GM23338 (cell line): ENCODE measurements at regions not wholly inside any gene's neighbourhood (a gene's known extent, or its start where the extent isn't known, plus 50 kb on each side); places are given as distances from the start of the nearest gene placed in this dataset.

Source experiments
- ATAC-seq: fragments of 200-7000 bp; cut with Tn5 transposase; 3 replicates; pipeline ENCODE4 v1.9.1; 2020
- DNase-seq: peaks from one replicate; pipeline ENCODE4 v3.0.0-alpha.2; 2015; ENCODE audit warnings: low spot score
- H2AFZ ChIP-seq: fragments of 200-600 bp; sonication (generic); 2 replicates; pipeline ENCODE4 v1.8.0; 2016; ENCODE audit warnings: antibody characterized with exemption, mild to moderate bottlenecking, moderate library complexity
- H3F3A ChIP-seq: fragments of 200-600 bp; sonication (generic); replicated peaks from 2 replicates; pipeline ENCODE4 v1.8.0; 2017; ENCODE audit warnings: antibody characterized with exemption, mixed run types, low read depth
- H3K27ac ChIP-seq: fragments of 200-600 bp; sonication (generic); 2 replicates; pipeline ENCODE4 v1.6.1; 2016; ENCODE audit warnings: low read depth
- H3K27me3 ChIP-seq: fragments of 200-600 bp; sonication (generic); 2 replicates; pipeline ENCODE4 v1.8.0; 2016; ENCODE audit warnings: mild to moderate bottlenecking, mixed run types, moderate library complexity; ENCODE audit not compliant: insufficient read depth
- H3K36me3 ChIP-seq: fragments of 200-600 bp; sonication (generic); 2 replicates; pipeline ENCODE4 v1.8.0; 2016; ENCODE audit warnings: mild to moderate bottlenecking; ENCODE audit not compliant: insufficient read depth
- H3K4me1 ChIP-seq: fragments of 200-600 bp; sonication (generic); 2 replicates; pipeline ENCODE4 v1.8.0; 2016; ENCODE audit warnings: mild to moderate bottlenecking, moderate library complexity; ENCODE audit not compliant: insufficient read depth
- H3K4me2 ChIP-seq: fragments of 200-600 bp; sonication (generic); 2 replicates; pipeline ENCODE4 v1.7.1; 2017; ENCODE audit warnings: mixed run types
- H3K4me3 ChIP-seq: fragments of 200-600 bp; sonication (generic); 2 replicates; pipeline ENCODE4 v1.6.1; 2016; ENCODE audit warnings: mixed run types
- H3K79me2 ChIP-seq: fragments of 200-600 bp; sonication (generic); replicated peaks from 2 replicates; pipeline ENCODE4 v1.8.0; 2017; ENCODE audit warnings: mild to moderate bottlenecking; ENCODE audit not compliant: insufficient read depth
- H3K9me2 ChIP-seq: fragments of 200-600 bp; sonication (generic); 2 replicates; pipeline ENCODE4 v1.8.0; 2017; ENCODE audit not compliant: insufficient read depth
- H4K20me1 ChIP-seq: fragments of 200-600 bp; sonication (generic); replicated peaks from 2 replicates; pipeline ENCODE4 v1.8.0; 2017; ENCODE audit warnings: mild to moderate bottlenecking; ENCODE audit not compliant: insufficient read depth
- H3K27ac Mint-ChIP-seq: 2 replicates; pipeline ENCODE4 v1.8.0; 2020; ENCODE audit warnings: inconsistent platforms, mild to moderate bottlenecking, moderate library complexity, mixed read lengths
- H3K27me3 Mint-ChIP-seq: 3 replicates; pipeline ENCODE4 v1.8.0; 2022; ENCODE audit warnings: low read depth, mild to moderate bottlenecking, moderate library complexity, mixed read lengths, inconsistent platforms; ENCODE audit not compliant: insufficient read depth, poor library complexity
- H3K36me3 Mint-ChIP-seq: 3 replicates; pipeline ENCODE4 v1.8.0; 2021; ENCODE audit warnings: low read depth, mild to moderate bottlenecking, inconsistent platforms, moderate library complexity, mixed read lengths
- H3K4me1 Mint-ChIP-seq: 3 replicates; pipeline ENCODE4 v1.8.0; 2020; ENCODE audit warnings: mild to moderate bottlenecking, inconsistent platforms, mixed read lengths
- H3K4me3 Mint-ChIP-seq: 3 replicates; pipeline ENCODE4 v1.8.0; 2021; ENCODE audit warnings: moderate library complexity, mild to moderate bottlenecking, inconsistent platforms, mixed read lengths
- H3K9me3 Mint-ChIP-seq: 3 replicates; pipeline ENCODE4 v1.8.0; 2020; ENCODE audit warnings: moderate library complexity, mild to moderate bottlenecking, inconsistent platforms, mixed read lengths
- CREB1 ChIP-seq: fragments of 250-450 bp; sonication (Bioruptor Pico); IDR thresholded peaks from 2 replicates; pipeline ENCODE4 v1.5.0; 2020; ENCODE audit warnings: low read depth, mild to moderate bottlenecking, moderate library complexity
- CTCF ChIP-seq, 2 experiments: fragments of 200-600 bp in 1 of 2; sonication (generic) in 1 of 2; conservative IDR thresholded peaks; 2 replicates each; pipeline versions ENCODE4 v1.5.1 to v1.6.1; 2016 to 2017; ENCODE audit warnings: antibody characterized with exemption in 2 of 2, low read depth in 2 of 2, mild to moderate bottlenecking in 2 of 2, moderate library complexity in 1 of 2
- ETS1 ChIP-seq: IDR thresholded peaks from 2 replicates; pipeline ENCODE4 v1.6.1; 2016; ENCODE audit warnings: antibody characterized with exemption
- EZH2 ChIP-seq: fragments of 200-600 bp; sonication (generic); IDR thresholded peaks from one replicate; pipeline ENCODE4 v1.8.0; 2017; ENCODE audit warnings: antibody characterized with exemption, mild to moderate bottlenecking, low read depth; ENCODE audit not compliant: unreplicated experiment
- EZH2phosphoT487 ChIP-seq: fragments of 200-600 bp; sonication (generic); IDR thresholded peaks from one replicate; pipeline ENCODE4 v1.8.1; 2018; ENCODE audit warnings: antibody characterized with exemption; ENCODE audit not compliant: unreplicated experiment
- JUNB ChIP-seq: IDR thresholded peaks from one replicate; pipeline ENCODE4 v1.6.1; 2016; ENCODE audit warnings: antibody characterized with exemption; ENCODE audit not compliant: unreplicated experiment
- NANOG ChIP-seq: IDR thresholded peaks from 2 replicates; pipeline ENCODE4 v1.6.1; 2016; ENCODE audit warnings: antibody characterized with exemption, borderline replicate concordance
- POLR2AphosphoS5 ChIP-seq: IDR thresholded peaks from 2 replicates; pipeline ENCODE4 v1.6.1; 2016; ENCODE audit warnings: antibody characterized with exemption, low read depth
- REST ChIP-seq: IDR thresholded peaks from one replicate; pipeline ENCODE4 v1.6.1; 2018; ENCODE audit warnings: antibody characterized with exemption; ENCODE audit not compliant: unreplicated experiment
- STAT1 ChIP-seq: IDR thresholded peaks from one replicate; pipeline ENCODE4 v1.6.1; 2016; ENCODE audit warnings: antibody characterized with exemption; ENCODE audit not compliant: unreplicated experiment
- ZNF114 ChIP-seq: fragments of 250-450 bp; sonication (Bioruptor Pico); IDR thresholded peaks from 2 replicates; pipeline ENCODE4 v1.5.0; 2020; ENCODE audit warnings: mild to moderate bottlenecking, moderate library complexity
- ZNF331 ChIP-seq: fragments of 250-450 bp; sonication (Bioruptor Pico); IDR thresholded peaks from 2 replicates; pipeline ENCODE4 v1.5.0; 2020; ENCODE audit warnings: low read depth, mild to moderate bottlenecking, moderate library complexity
- ZNF462 ChIP-seq: fragments of 250-450 bp; sonication (Bioruptor Pico); IDR thresholded peaks from 2 replicates; pipeline ENCODE4 v1.5.0; 2020; ENCODE audit warnings: mild to moderate bottlenecking, moderate library complexity

- H3K36me3 Mint-ChIP-seq = no peaks in the 10 kb centered on the region
- no peak overlapping the region for H2AFZ ChIP-seq
Measured at GRCh38 chr12:16828891-16829290, 222.9 kb upstream of the LMO3 start.

More at GRCh38 chr12:16828891-16829290, 222.9 kb upstream of the LMO3 start:
- no peaks in the 10 kb centered on the region for H3K79me2 ChIP-seq
- H3K4me1 ChIP-seq = peaks cover 26% of the 10 kb centered on the region
- TF ChIP-seq ZNF114 (no peak), EZH2 (no peak), NANOG (no peak), JUNB (no peak), ZNF462 (CRISPR knock-in tag) (no peak), POLR2AphosphoS5 (no peak), STAT1 (no peak), ETS1 (no peak), CREB1 (no peak), EZH2phosphoT487 (no peak), REST (no peak), ZNF331 (CRISPR knock-in tag) (no peak), CTCF (conservative IDR thresholded peaks at IDR 0.05; ENCODE audit: low read depth in 2 of 2) (no peak)
- H3K27me3 ChIP-seq = no peaks in the 10 kb centered on the region
- Mint-ChIP-seq H3K4me3 (no peak overlapping the region), H3K27ac (0 out of 2 replicates have a peak overlapping the region, but pooled peaks have one; percentile 1), H3K9me3 (peaks cover 5% of the 10 kb centered on the region; the same call in 1 of the 3 replicates), H3K27me3 (peaks cover 2% of the 10 kb centered on the region), H3K4me1 (peaks cover 24% of the 10 kb centered on the region)
- peak; percentile 47 for ATAC-seq
- H3K4me3 ChIP-seq = no peak overlapping the region
- H3K27ac ChIP-seq = no peak overlapping the region
- no peaks in the 10 kb centered on the region for H3K9me2 ChIP-seq
- no peaks in the 10 kb centered on the region for H4K20me1 ChIP-seq
- no peaks in the 10 kb centered on the region for H3F3A ChIP-seq
- peak overlapping the region; percentile 11 for H3K4me2 ChIP-seq
- no peaks in the 10 kb centered on the region for H3K36me3 ChIP-seq
- DNase-seq = peak; percentile 28
